UCSD-AML1 (cell line): ENCODE measurements at regions not wholly inside any gene's neighbourhood (a gene's known extent, or its start where the extent isn't known, plus 50 kb on each side); places are given as distances from the start of the nearest gene placed in this dataset.

ENCODE experiments used
- DNase-seq: peaks from one replicate; lab custom pipeline; 2025; ENCODE audit not compliant: unreplicated experiment; lab: John Stamatoyannopoulos, UW

GRCh38 chr3:110774496-110775265, 296.9 kb upstream of the NECTIN3 start:
- no peak for DNase-seq

- no peak for DNase-seq
These were observed 292.0 kb upstream of the NECTIN3 start for GRCh38 chr3:110779581-110779980.

GRCh38 chr3:110783541-110783940, 288.1 kb upstream of the NECTIN3 start:
- DNase-seq = no peak

- DNase-seq = no peak
These were observed 282.8 kb upstream of the NECTIN3 start for GRCh38 chr3:110788794-110789193.

GRCh38 chr3:110789315-110789714, 282.3 kb upstream of the NECTIN3 start:
- no peak for DNase-seq

GRCh38 chr3:110790631-110791030, 281.0 kb upstream of the NECTIN3 start:
- no peak for DNase-seq

GRCh38 chr3:110791995-110792686, 279.5 kb upstream of the NECTIN3 start:
- DNase-seq = no peak

GRCh38 chr3:110793611-110794010, 278.0 kb upstream of the NECTIN3 start:
- DNase-seq = no peak

- DNase-seq = no peak
These were observed 276.5 kb upstream of the NECTIN3 start for GRCh38 chr3:110795163-110795562.

GRCh38 chr3:110799271-110799670, 272.3 kb upstream of the NECTIN3 start:
- no peak for DNase-seq

GRCh38 chr3:110804856-110805255, 266.8 kb upstream of the NECTIN3 start:
- no peak for DNase-seq

- DNase-seq = no peak
These were observed 264.7 kb upstream of the NECTIN3 start for GRCh38 chr3:110806924-110807323.

- DNase-seq = no peak
These were observed 263.0 kb upstream of the NECTIN3 start for GRCh38 chr3:110808630-110809029.

- DNase-seq = no peak
These were observed 261.3 kb upstream of the NECTIN3 start for GRCh38 chr3:110810356-110810755.

- DNase-seq = no peak
These were observed 260.6 kb upstream of the NECTIN3 start for GRCh38 chr3:110811050-110811449.

GRCh38 chr3:110813541-110813940, 258.1 kb upstream of the NECTIN3 start:
- no peak for DNase-seq

- DNase-seq = no peak
These were observed 257.2 kb upstream of the NECTIN3 start for GRCh38 chr3:110814170-110815007.

GRCh38 chr3:110815008-110815583, 256.5 kb upstream of the NECTIN3 start:
- DNase-seq = no peak

- DNase-seq = no peak
These were observed 255.6 kb upstream of the NECTIN3 start for GRCh38 chr3:110816008-110816407.

GRCh38 chr3:110821586-110821985, 250.0 kb upstream of the NECTIN3 start:
- DNase-seq = no peak

GRCh38 chr3:110822971-110823370, 248.6 kb upstream of the NECTIN3 start:
- DNase-seq = no peak
